GM21390 (cell line): ENCODE measurements at regions not wholly inside any gene's neighbourhood (a gene's known extent, or its start where the extent isn't known, plus 50 kb on each side); places are given as distances from the start of the nearest gene placed in this dataset.

Experiments used
- ATAC-seq: cut with Tn5 transposase; IDR thresholded peaks from one replicate; pipeline ENCODE4 v1.9.1; 2021; ENCODE audit not compliant: unreplicated experiment

- ATAC-seq: no peak
These were observed 251.0 kb downstream of the RHOU start for GRCh38 chr1:228986093-228986904.

DNA sequence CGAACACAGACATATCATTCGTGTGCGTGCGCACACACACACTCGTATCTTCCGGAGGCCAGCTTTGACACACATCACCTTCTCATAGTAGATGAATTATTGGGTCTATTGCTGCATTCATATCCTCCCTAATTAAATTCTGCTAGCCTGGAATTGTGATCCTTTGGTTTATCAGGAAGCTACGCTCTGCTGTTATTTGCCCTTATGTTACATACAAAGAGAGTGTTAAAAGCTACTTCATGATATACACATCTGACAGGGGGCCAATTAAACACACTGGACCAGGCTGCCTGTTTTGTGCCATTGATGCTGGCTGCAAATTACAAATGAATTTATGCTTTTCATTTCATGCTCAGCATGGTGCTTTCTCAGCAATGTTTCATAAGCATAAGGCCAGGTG, 252.0 kb downstream of the RHOU start:
- no peak for ATAC-seq

DNA sequence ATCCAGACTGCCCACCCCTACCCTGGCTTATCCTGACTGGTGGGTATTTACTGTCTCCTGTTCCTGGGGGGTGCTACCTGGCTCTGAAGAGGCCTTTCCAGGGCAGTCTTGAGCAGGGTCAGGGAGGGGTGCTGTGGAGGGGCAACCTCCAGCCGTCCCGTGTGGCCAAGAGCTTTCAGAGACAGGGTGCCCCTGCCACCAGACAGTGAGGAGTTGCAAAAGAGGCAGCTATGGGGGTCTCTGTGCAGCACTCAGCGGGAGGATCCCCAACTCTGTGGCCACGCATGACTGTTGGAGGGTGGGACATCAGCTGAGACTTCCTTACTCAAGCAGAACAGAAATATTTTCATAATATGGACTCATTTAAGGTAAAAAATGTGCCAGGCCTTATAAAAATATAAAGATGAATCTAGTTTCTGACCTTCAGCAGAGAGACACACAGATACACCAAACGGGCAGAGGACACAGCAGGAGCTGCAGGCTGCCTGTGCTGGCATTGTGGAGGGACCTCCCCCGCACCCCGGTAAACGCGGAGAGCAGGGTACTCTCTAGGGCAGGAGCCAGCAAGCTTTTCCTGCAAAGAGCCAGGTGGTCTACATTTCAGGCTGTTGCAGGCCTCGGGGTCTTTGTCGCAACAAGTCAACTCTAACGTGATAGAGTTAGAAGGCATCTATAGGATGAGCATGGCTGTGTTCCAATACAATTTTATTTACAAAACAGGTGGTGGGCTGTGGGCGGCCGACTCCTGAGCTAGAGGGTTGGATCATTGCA, 252.6 kb downstream of the RHOU start:
- ATAC-seq: no peak

DNA sequence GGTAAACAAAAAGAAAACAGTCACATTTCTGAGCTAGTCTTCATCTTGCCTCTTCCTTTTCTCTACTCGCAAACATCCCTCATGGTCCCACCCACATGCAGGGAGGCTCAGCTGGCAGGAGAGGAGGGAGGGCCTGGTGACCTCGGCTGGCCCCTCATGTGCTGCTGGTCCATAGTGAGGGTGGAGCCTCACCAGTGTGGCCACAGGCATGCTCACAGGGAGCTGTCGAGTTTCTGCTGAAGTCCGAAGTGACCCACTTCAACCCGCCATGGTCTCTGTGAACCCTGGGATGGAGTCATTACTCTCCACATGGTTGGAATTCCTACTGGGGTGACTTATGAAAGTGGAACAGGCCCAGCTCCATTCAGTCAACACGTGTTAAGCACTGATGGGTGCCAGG, 253.4 kb downstream of the RHOU start:
- no peak for ATAC-seq

- ATAC-seq: no peak
These were observed 253.9 kb downstream of the RHOU start for GRCh38 chr1:228989176-228989575.

DNA sequence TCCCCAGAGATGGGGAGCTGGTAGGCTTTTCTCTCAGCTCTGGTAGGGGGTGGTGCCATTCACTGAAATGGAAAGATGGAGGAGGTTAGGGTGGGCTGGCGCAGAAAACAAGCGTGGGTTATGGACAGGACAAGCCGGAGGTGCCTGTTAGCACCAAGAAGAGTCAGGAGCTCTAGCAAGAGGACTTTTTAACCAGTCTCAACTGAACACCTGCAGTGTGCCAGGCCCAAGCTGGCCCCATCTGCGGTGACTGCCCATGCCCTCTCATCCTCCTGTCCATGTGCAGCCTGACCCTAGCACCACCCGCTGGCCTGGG, 254.4 kb downstream of the RHOU start:
- ATAC-seq: no peak

GRCh38 chr1:228989992-228990827, 254.9 kb downstream of the RHOU start:
- no peak for ATAC-seq

DNA sequence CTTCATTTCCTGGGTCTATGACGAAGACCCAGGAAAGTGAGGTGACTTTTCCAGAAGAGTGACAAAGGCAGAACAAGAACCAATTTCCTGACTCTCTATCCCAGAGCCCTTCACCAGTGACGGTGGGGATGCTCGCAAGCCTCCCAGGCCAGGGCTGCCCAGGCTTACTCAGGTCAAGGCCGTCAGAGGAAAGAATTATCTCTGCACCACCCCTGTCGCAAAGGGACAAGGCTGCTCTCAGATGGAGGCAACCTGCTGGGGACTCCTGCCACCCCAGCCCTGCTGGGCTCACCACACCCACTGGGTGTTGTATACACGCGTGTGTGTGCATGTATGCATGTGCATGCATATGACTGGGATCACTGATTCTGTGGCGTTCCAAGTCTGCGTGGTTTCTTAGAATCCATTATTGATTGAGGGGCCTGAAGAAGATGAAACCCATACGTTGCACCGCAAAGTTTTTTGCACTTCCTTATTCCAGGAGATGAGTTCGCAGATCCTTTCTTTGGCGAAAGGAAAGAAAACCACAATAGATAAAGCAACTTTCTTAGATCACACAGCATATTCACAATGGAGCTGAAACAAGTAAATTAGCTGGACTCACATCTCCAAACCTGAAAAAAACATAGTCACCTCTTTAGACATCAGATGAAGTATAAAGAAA, 255.8 kb downstream of the RHOU start:
- no peak for ATAC-seq

DNA sequence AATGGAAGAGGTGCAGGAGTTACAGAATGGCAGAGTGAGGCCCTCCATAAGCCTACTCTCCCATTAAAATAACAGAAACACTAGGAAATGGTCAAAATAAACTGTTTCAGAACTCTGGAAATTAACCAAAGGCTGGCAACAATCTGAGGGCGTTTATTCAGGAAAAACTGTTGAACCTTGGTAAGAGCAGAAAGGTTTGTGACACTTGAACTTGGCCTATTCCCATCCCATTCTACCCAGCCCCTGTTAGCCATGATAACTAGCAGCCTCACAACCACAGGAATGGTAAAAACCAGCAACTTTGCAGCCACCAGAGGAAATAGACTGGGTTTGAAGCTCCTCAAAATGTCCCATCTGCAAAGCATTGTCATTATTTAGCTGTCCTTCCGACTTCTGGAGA, 256.8 kb downstream of the RHOU start:
- ATAC-seq: no peak

DNA sequence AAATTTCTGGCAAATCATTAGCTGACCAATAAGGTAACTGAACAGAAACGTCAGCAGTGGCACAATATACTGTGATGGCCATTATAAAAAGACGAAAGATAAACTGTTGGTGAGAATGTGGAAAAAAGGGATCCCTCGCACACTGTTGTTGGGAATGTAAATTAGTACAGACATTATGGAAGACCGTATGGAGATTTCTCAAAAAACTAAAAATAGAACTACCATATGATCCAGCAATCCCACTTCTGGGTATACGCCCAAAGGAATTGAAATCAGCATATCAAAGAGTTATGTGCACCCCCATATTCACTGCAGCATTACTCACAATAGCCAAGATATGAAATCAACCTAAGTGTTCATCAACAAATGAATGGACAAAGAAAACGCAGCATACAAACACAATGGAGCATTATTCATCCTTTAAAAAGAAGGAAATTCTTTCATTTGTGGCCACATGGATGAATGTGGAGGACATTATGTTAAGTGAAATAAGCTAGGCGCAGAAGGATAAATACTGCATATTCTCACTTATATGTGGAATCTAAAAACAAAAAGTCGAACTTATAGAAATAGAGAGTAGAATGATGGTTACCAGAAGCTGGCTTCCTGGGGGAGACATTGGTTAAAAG, 257.7 kb downstream of the RHOU start:
- no peak for ATAC-seq

- no peak for ATAC-seq
These were observed 259.7 kb downstream of the RHOU start for GRCh38 chr1:228994676-228995594.

DNA sequence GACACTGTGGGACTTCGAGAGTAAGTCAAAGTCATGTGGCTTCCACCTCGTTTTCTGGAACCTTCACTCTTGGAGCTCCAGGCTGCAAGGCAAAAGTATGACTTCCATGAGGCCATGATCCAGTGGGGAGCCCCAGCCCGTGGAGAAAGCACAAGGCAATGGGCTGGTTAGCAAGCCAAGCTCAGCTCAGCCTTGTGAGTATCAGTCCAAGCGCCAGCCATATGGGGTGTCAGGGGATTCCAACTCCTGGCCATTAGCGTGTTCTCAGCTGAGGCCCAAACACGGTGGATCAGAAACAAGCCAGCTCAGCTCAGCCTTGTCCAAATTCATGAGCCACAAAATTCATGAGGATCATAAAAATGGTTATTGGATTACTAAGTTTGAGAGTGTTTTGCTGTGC, 261.0 kb downstream of the RHOU start:
- no peak for ATAC-seq

GRCh38 chr1:228997721-228998144, 262.5 kb downstream of the RHOU start:
- ATAC-seq: no peak

GRCh38 chr1:228998179-228998578, 262.9 kb downstream of the RHOU start:
- no peak for ATAC-seq

DNA sequence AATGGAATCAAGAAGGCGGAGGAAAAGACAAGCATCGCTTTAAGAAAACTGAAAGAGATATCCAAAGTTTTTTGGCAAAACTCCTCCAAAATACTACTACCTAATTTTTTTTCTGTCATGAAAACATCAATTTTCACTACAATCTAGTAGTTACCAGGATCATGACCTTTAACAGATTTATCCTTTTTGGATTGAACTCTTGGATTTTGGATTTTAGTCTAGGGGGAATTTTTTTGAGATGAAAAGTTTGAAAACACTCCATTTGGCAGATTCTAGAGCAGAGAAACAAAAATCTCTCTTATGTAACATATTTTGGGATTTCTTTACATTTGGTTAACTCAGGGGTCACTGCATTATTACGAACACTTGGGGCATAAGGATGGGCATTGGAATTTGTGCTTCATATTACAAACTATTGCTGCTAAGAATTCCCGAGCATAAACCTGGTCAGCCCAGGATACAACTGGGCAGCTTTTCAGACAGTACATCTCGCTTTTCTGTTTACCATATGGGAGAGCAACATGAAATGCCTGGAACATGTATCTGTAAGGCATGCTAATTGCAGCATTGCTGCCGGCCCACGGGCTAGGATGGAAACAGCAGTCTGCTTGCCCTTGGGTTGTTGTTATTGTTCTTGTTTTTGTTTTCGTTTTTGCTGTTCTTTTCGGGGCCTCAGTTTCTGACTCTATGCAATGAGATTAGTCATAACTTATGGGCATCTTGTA, 264.3 kb downstream of the RHOU start:
- no peak for ATAC-seq

DNA sequence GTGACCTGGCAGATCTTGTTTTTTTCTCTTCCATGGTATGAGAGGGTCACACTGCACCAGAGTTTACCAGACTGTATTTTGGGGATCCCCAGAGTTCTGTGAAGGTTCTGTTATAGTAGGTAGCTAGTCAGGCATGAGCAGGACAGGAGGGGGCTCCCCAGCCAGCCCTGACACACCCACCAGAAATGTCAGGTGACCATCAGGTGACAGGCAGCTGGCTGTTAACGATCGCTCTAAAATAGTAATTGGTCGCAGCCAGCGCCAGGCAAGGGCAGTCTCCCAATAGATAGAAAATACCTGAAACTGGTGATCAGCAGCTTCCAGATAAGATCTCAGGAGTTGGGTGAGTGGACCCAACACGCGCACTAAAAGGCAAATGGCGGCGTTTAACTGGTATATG, 264.9 kb downstream of the RHOU start:
- no peak for ATAC-seq

- no peak for ATAC-seq
These were observed 266.3 kb downstream of the RHOU start for GRCh38 chr1:229001467-229002011.

GRCh38 chr1:229002037-229002436, 266.8 kb downstream of the RHOU start:
- no peak for ATAC-seq
